ENCODE measurements at regions not wholly inside any gene's neighbourhood (a gene's known extent, or its start where the extent isn't known, plus 50 kb on each side); places are given as distances from the start of the nearest gene placed in this dataset.

- TF ChIP-seq BRF2 (IDR thresholded peaks at IDR 0.05; ENCODE audit: borderline replicate concordance, insufficient read depth, insufficient read length) (no peak), FOSL1 (tag; conservative IDR thresholded peaks at IDR 0.05) (peak; percentile 25; the same call in 1 of the 2 replicates), CHD2 (IDR thresholded peaks at IDR 0.05; ENCODE audit: low read depth, low read length) (no peak), ZMIZ1 (IDR thresholded peaks at IDR 0.05; ENCODE audit: low read depth in 2 of 2, low read length in 2 of 2) (0 out of 4 replicates have a peak, but pooled peaks of 1 of the 2 experiments have one; percentile 43), DACH1 (IDR thresholded peaks at IDR 0.05; ENCODE audit: partially characterized antibody) (no peak), ETV1 (tag; conservative IDR thresholded peaks at IDR 0.05; ENCODE audit: low read depth) (peak; percentile 91), ZFP91 (CRISPR knock-in tag; IDR thresholded peaks at IDR 0.05) (peak; percentile 84; the same call in 1 of the 2 replicates), GTF2B (IDR thresholded peaks at IDR 0.05; ENCODE audit: extremely low read depth, insufficient read length) (no peak), ZNF134 (CRISPR knock-in tag; conservative IDR thresholded peaks at IDR 0.05) (no peak), PHB2 (IDR thresholded peaks at IDR 0.05; ENCODE audit: low read depth) (no peak), ZNF217 (CRISPR knock-in tag; IDR thresholded peaks at IDR 0.05) (no peak), TAL1 (IDR thresholded peaks at IDR 0.05) (peak; percentile 64), ZNF232 (CRISPR knock-in tag; IDR thresholded peaks at IDR 0.05) (no peak), GTF2A2 (tag; IDR thresholded peaks at IDR 0.05) (no peak)
Measured at GRCh38 chr4:38242822-38243387, 282.7 kb downstream of the PTTG2 start (continued).

Data from K562 (cell line).